ENCODE measurements at regions not wholly inside any gene's neighbourhood (a gene's known extent, or its start where the extent isn't known, plus 50 kb on each side); places are given as distances from the start of the nearest gene placed in this dataset.

GRCh38 chr3:177516158-177517011, 319.1 kb upstream of the TBL1XR1 start:
- Histone ChIP-seq H3K9me3 (ENCODE audit: low read depth, low read length) (no peaks in the 10 kb centered on the region), H4K20me1 (ENCODE audit: insufficient read depth, low read length) (no peaks in the 10 kb centered on the region), H3K4me3 (ENCODE audit: insufficient read depth, low read length) (no peak overlapping the region), H3K27me3 (ENCODE audit: insufficient read depth, low read length) (no peaks in the 10 kb centered on the region), H3K4me2 (ENCODE audit: insufficient read depth, low read length) (peak overlapping the region; percentile 16), H3K27ac (ENCODE audit: low read depth, low read length) (peak overlapping the region; percentile 78), H3K4me1 (ENCODE audit: insufficient read depth, low read length) (peaks cover 19% of the 10 kb centered on the region), H2AFZ (ENCODE audit: low read length) (peak overlapping the region; percentile 67), H3K36me3 (ENCODE audit: insufficient read depth, low read length) (no peaks in the 10 kb centered on the region), H3K79me2 (ENCODE audit: insufficient read depth, low read length) (no peaks in the 10 kb centered on the region)
- TF ChIP-seq CTCF (IDR thresholded peaks at IDR 0.05; ENCODE audit: extremely low read depth, low read depth, low read length) = no peak
- peak; percentile 91 for DNase-seq (ENCODE audit: insufficient read length, low spot score, missing footprints)

- H3K9me3 ChIP-seq (ENCODE audit: low read depth, low read length) = no peaks in the 10 kb centered on the region
- H3K79me2 ChIP-seq (ENCODE audit: insufficient read depth, low read length) = no peaks in the 10 kb centered on the region
- no peaks in the 10 kb centered on the region for H3K27me3 ChIP-seq (ENCODE audit: insufficient read depth, low read length)
- no peak for TF ChIP-seq CTCF (IDR thresholded peaks at IDR 0.05; ENCODE audit: extremely low read depth, low read depth, low read length)
- peaks cover 19% of the 10 kb centered on the region for H3K4me1 ChIP-seq (ENCODE audit: insufficient read depth, low read length)
- no peaks in the 10 kb centered on the region for H3K36me3 ChIP-seq (ENCODE audit: insufficient read depth, low read length)
- no peak for DNase-seq (ENCODE audit: insufficient read length, low spot score, missing footprints)
- no peak overlapping the region for H2AFZ ChIP-seq (ENCODE audit: low read length)
- no peaks in the 10 kb centered on the region for H4K20me1 ChIP-seq (ENCODE audit: insufficient read depth, low read length)
- no peak overlapping the region for H3K27ac ChIP-seq (ENCODE audit: low read depth, low read length)
- H3K4me2 ChIP-seq (ENCODE audit: insufficient read depth, low read length) = no peak overlapping the region
- H3K4me3 ChIP-seq (ENCODE audit: insufficient read depth, low read length) = no peak overlapping the region
These were observed 320.6 kb upstream of the TBL1XR1 start for GRCh38 chr3:177517906-177518305.

- H3K27ac ChIP-seq (ENCODE audit: low read depth, low read length) = no peak overlapping the region
These were observed 322.3 kb upstream of the TBL1XR1 start for GRCh38 chr3:177519588-177519987.

More at GRCh38 chr3:177519588-177519987, 322.3 kb upstream of the TBL1XR1 start:
- H2AFZ ChIP-seq (ENCODE audit: low read length) = no peak overlapping the region
- TF ChIP-seq CTCF (IDR thresholded peaks at IDR 0.05; ENCODE audit: extremely low read depth, low read depth, low read length) = no peak
- H3K79me2 ChIP-seq (ENCODE audit: insufficient read depth, low read length) = no peaks in the 10 kb centered on the region
- H3K4me3 ChIP-seq (ENCODE audit: insufficient read depth, low read length) = no peak overlapping the region
- H3K36me3 ChIP-seq (ENCODE audit: insufficient read depth, low read length) = no peaks in the 10 kb centered on the region
- H4K20me1 ChIP-seq (ENCODE audit: insufficient read depth, low read length) = no peaks in the 10 kb centered on the region
- H3K4me1 ChIP-seq (ENCODE audit: insufficient read depth, low read length) = peaks cover 19% of the 10 kb centered on the region
- no peak overlapping the region for H3K4me2 ChIP-seq (ENCODE audit: insufficient read depth, low read length)
- no peaks in the 10 kb centered on the region for H3K9me3 ChIP-seq (ENCODE audit: low read depth, low read length)
- no peaks in the 10 kb centered on the region for H3K27me3 ChIP-seq (ENCODE audit: insufficient read depth, low read length)
- no peak for DNase-seq (ENCODE audit: insufficient read length, low spot score, missing footprints)

Measured in osteoblast (primary cell).